NCI-H187 treated with DMSO at 0.1 percent for 48 hours (cell line): ENCODE measurements at regions not wholly inside any gene's neighbourhood (a gene's known extent, or its start where the extent isn't known, plus 50 kb on each side); places are given as distances from the start of the nearest gene placed in this dataset.

ENCODE experiments used
- DNase-seq: peaks from one replicate; lab custom pipeline; 2025; lab: John Stamatoyannopoulos, UW

DNA sequence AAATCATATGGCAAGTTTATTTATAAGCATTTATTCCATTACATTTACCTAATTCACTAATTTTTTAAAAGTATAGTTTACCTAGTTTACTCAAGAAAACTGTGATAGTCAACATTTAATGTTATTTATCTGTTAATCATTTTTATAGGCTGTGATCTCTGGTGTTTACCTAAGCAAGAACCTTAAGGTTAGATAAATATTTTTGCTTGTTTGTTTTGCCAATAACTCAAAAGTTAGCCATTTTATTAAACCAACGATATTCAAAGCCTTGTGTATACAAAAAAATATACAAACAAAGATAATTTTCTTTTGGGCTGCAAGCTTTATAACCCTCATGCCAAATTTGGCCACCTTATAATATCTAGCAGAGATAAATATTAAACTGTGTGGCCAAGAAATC, 157.3 kb downstream of the SLCO1B3 start:
- no peak for DNase-seq

DNA sequence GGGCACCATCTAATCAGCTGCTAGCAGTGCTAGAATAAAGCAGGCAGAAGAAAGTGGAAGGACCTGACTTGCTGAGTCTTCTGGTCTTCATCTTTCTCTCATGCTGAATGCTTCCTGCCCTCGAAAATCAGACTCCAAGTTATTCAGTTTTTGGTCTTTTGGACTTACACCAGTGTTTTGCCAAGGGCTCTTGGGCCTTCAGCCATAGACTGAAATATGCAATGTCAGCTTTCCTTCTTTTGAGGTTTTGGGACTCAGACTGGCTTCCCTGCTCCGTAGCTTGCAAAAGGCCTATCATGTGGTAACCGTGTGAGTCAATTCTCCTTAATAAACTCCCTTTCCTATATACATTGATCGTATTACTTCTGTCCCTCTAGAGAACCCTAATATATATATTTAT, 159.3 kb downstream of the SLCO1B3 start:
- DNase-seq = no peak

DNA sequence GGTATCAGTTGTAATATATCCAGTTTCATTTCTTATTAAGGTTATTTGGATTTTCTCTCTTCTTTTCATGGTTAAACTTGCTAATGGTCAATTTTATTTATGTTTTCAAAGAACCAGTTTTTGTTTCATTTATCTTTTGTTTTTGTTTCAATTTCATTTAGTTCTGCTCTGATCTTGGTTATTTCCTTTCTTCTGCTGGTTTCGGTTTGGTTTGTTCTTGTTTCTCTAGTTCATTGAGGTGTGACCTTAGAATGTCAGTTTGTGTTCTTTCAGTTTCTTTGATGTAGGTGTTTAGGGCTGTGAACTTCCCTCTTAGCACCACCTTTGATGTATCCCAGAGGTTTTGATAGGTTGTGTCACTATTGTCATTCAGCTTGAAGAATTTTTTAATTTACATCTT, 145.6 kb upstream of the SLCO1B1 start:
- DNase-seq = no peak

DNA sequence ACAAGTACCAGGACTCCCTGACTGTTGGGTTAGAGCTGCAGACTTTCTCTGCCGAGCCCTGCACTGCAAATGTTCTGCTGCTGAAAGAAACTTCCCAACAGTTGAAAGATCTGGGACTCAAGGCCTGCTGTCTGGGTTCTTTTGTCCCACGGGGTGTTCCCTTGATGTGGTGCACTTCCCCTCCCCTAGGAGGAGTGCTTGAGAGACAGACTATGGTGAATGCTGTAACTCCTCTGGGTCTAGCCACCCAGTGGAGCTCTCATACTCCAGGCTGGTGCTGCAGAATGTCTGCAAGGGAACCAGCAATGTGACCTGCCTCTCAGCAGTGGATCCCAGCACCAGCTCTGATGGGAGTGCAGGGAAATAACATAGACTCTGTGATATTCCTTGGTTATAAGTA, 129.2 kb upstream of the SLCO1B1 start:
- DNase-seq = no peak

DNA sequence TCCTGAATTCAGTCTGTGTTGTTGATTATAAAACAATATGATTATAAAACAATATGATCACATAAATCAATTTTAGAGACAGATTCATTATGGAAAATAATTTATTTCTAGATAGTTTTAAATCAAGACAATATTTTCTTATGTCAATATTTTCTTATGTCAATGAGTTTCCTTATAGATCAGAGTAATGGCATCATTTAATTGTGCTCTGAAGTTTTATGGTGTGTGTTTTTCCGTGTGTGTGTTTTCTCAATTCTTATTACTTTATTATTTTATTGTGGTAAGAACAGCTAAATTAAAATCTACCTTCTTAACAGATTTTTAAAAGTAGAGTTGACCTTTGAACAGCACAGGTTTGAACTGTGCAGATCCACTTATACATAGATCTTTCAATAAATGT, 105.3 kb upstream of the SLCO1B1 start:
- no peak for DNase-seq

DNA sequence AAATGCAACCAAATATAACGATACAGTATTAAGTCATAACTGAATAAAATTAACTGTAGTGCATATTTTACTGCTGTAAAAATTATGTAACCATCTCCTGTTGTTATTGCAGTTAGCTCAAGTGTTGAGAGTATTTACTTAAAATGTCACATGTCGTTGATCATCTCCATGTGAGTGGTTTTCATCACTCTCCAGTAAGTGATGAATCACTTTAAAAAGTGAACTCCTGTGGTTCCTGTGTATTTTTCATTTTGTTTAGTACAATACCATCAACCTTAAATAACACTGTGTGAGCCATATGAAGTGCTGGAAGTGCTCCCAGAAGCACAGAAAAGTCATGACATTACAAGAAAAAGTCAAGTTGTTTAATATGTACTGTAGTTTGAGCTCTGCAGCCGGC, 104.7 kb upstream of the SLCO1B1 start:
- peak; percentile 84 for DNase-seq

DNA sequence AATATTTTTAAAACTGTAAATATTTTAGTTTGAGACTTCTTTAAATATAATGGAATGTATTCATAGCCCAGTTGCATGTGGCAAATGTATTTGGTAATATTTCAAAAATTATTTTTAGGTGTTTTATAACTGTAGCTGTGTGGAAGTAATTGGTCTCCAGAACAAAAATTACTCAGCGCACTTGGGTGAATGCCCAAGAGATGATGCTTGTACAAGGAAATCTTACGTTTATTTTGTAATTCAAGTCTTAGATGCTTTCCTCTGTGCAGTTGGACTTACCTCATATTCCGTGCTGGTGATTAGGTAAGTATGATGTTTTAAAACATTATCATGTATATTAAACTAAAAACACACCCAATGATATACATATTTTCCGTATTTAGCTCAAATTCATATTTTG, 76.7 kb upstream of the SLCO1B1 start:
- DNase-seq = no peak

DNA sequence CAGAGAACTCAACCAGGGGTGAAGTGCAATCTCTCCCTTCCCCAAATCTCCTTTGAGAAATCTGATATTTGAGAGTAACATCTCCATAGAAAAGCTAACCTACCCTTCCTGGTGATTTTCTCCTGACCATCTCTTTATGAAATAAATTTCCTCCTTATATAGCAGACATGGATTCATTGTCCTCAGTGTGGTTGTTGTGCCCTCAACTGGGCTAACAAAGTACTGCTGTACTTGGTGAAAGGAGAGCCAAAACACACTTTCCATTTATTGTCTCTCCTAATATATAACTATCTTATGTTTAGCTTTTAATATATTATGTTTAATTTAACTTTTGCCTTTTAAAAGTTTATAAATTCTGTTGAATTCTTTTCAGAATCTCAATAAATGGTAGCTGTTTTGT, 65.1 kb upstream of the SLCO1B1 start:
- DNase-seq = no peak

DNA sequence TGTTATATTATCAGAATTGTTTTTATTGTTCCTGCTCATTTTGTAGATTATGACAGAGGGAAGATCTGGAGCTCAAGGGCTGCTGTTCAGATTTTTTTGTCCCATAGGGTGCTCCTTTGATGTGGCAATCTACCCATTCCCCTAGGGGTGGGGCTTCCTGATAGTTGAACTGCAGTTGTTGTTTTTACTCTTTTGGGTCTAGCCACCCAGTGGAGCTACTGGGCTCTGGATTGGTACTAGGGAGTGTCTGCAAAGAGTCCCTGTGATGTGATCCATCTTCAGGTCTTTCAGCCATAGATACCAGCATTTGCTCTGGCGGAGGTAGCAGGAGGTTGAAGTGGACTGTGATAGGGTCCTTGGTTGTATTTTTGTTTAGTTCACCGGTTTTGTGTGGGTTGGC, 57.9 kb upstream of the SLCO1B1 start:
- no peak for DNase-seq

DNA sequence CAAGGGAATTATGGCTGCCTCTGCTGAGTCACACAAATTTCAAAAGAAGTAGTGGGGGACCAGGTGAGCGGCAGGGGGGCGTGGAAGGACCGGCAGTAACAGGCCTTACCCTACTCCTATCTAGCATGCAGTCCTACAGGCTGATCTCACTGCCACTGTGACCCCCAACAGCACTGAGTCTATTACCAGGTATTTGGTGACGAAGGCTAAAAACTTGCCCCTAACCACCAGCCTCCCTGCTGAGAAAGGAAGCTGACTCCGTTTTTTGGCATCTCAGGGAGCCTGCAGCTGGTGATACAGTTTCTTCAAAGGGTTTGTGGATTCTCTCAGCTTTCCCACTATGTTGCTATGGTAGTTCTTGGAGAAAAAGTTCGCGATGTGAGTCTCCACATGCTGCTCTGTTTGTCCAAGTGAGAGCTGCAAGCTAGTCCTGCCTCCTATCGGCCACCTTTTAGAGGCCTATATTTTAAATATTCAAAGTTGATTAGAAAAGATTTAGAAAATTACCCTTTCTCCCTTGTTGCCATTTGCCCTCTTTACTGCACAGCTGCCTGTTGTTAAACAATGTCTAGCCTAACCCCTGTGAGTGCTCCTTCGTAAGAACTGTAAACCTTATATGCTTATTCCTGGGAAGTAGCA, 57.1 kb upstream of the SLCO1B1 start:
- no peak for DNase-seq
